WERI-Rb-1 (cell line): ENCODE measurements at regions not wholly inside any gene's neighbourhood (a gene's known extent, or its start where the extent isn't known, plus 50 kb on each side); places are given as distances from the start of the nearest gene placed in this dataset.

Source experiments
- DNase-seq: peaks from one replicate; pipeline ENCODE4 v3.0.0-alpha.2; 2020
- H3K27ac ChIP-seq: fragments of 250-450 bp; sonication (Bioruptor Pico); 2 replicates; pipeline ENCODE4 v1.5.1; 2020; ENCODE audit warnings: mild to moderate bottlenecking, moderate library complexity
- H3K27me3 ChIP-seq: fragments of 250-450 bp; sonication (Bioruptor Pico); 2 replicates; pipeline ENCODE4 v1.5.1; 2021; ENCODE audit warnings: mild to moderate bottlenecking, low read depth, moderate library complexity; ENCODE audit not compliant: insufficient read depth, severe bottlenecking
- H3K36me3 ChIP-seq: fragments of 250-450 bp; sonication (Bioruptor Pico); 2 replicates; pipeline ENCODE4 v1.5.1; 2020; ENCODE audit warnings: mild to moderate bottlenecking, moderate library complexity
- H3K4me3 ChIP-seq: 2 replicates; pipeline ENCODE4 v1.5.1; 2011; ENCODE audit warnings: low read depth, mild to moderate bottlenecking, control low read depth, low read length
- H3K9me3 ChIP-seq: fragments of 250-450 bp; sonication (Bioruptor Pico); 2 replicates; pipeline ENCODE4 v1.5.1; 2021; ENCODE audit warnings: mild to moderate bottlenecking, moderate library complexity; ENCODE audit not compliant: severe bottlenecking
- CTCF ChIP-seq: IDR thresholded peaks from 2 replicates; pipeline ENCODE4 v1.5.1; 2011; ENCODE audit warnings: low read depth, mild to moderate bottlenecking, control low read depth, inconsistent platforms, low read length

- Histone ChIP-seq H3K27me3 (no peaks in the 10 kb centered on the region), H3K27ac (no peak overlapping the region), H3K36me3 (no peaks in the 10 kb centered on the region), H3K9me3 (no peaks in the 10 kb centered on the region), H3K4me3 (no peak overlapping the region)
- DNase-seq: no peak
- no peak for TF ChIP-seq CTCF
Observed at GRCh38 chr15:95499397-95499796, 831.1 kb upstream of the NR2F2 start.

GRCh38 chr15:95501865-95502264, 828.6 kb upstream of the NR2F2 start:
- DNase-seq: no peak
- no peak overlapping the region for H3K27ac ChIP-seq
- TF ChIP-seq CTCF: no peak
- H3K4me3 ChIP-seq: no peak overlapping the region
- no peaks in the 10 kb centered on the region for H3K9me3 ChIP-seq
- no peaks in the 10 kb centered on the region for H3K36me3 ChIP-seq
- H3K27me3 ChIP-seq: no peaks in the 10 kb centered on the region

- no peaks in the 10 kb centered on the region for H3K9me3 ChIP-seq
- H3K27me3 ChIP-seq: no peaks in the 10 kb centered on the region
- H3K4me3 ChIP-seq: no peak overlapping the region
- H3K36me3 ChIP-seq: no peaks in the 10 kb centered on the region
- TF ChIP-seq CTCF: no peak
- no peak overlapping the region for H3K27ac ChIP-seq
- DNase-seq: no peak
Observed at GRCh38 chr15:95503107-95503506, 827.4 kb upstream of the NR2F2 start.

- Histone ChIP-seq H3K27me3 (no peaks in the 10 kb centered on the region), H3K36me3 (no peaks in the 10 kb centered on the region), H3K9me3 (no peaks in the 10 kb centered on the region), H3K4me3 (no peak overlapping the region), H3K27ac (no peak overlapping the region)
- no peak for DNase-seq
- no peak for TF ChIP-seq CTCF
Observed at GRCh38 chr15:95503640-95504225, 826.8 kb upstream of the NR2F2 start.

GRCh38 chr15:95511671-95512070, 818.8 kb upstream of the NR2F2 start:
- Histone ChIP-seq H3K27me3 (no peaks in the 10 kb centered on the region), H3K4me3 (no peak overlapping the region), H3K36me3 (no peaks in the 10 kb centered on the region), H3K27ac (no peak overlapping the region), H3K9me3 (no peaks in the 10 kb centered on the region)
- no peak for DNase-seq
- no peak for TF ChIP-seq CTCF

- H3K4me3 ChIP-seq: no peak overlapping the region
- H3K27me3 ChIP-seq: no peaks in the 10 kb centered on the region
- no peak for DNase-seq
- no peak for TF ChIP-seq CTCF
- no peaks in the 10 kb centered on the region for H3K9me3 ChIP-seq
- no peaks in the 10 kb centered on the region for H3K36me3 ChIP-seq
- H3K27ac ChIP-seq: no peak overlapping the region
Observed at GRCh38 chr15:95512906-95513305, 817.6 kb upstream of the NR2F2 start.
